H9 (cell line): ENCODE measurements at regions not wholly inside any gene's neighbourhood (a gene's known extent, or its start where the extent isn't known, plus 50 kb on each side); places are given as distances from the start of the nearest gene placed in this dataset.

ENCODE experiments used
- DNase-seq: peaks from one replicate; pipeline ENCODE4 v3.0.0-alpha.2; 2017
- H2AFZ ChIP-seq: one replicate; pipeline ENCODE4 v1.6.1; 2013; ENCODE audit warnings: mild to moderate bottlenecking, low read length, control low read depth, moderate library complexity
- H2AK5ac ChIP-seq: 2 replicates; pipeline ENCODE4 v1.6.1; 2013; ENCODE audit warnings: low read length, control low read depth, mixed read lengths; ENCODE audit not compliant: insufficient read length
- H2BK120ac ChIP-seq: one replicate; pipeline ENCODE4 v1.6.1; 2013; ENCODE audit warnings: low read depth, mild to moderate bottlenecking, low read length, control low read depth, inconsistent platforms; ENCODE audit not compliant: poor library complexity, severe bottlenecking
- H2BK12ac ChIP-seq: 2 replicates; pipeline ENCODE4 v1.6.1; 2013; ENCODE audit warnings: low read length, control low read depth, mixed read lengths, low read depth; ENCODE audit not compliant: insufficient read length
- H2BK15ac ChIP-seq: 2 replicates; pipeline ENCODE4 v1.6.1; 2013; ENCODE audit warnings: low read depth, low read length, control low read depth
- H2BK20ac ChIP-seq: one replicate; pipeline ENCODE4 v1.6.1; 2013; ENCODE audit warnings: low read depth, mild to moderate bottlenecking, low read length, control low read depth, inconsistent platforms; ENCODE audit not compliant: poor library complexity, severe bottlenecking
- H2BK5ac ChIP-seq: 2 replicates; pipeline ENCODE4 v1.6.1; 2013; ENCODE audit warnings: low read length, control low read depth, mixed read lengths; ENCODE audit not compliant: insufficient read length
- H3K14ac ChIP-seq: 2 replicates; pipeline ENCODE4 v1.6.1; 2013; ENCODE audit warnings: low read length, control low read depth; ENCODE audit not compliant: insufficient read depth
- H3K18ac ChIP-seq: 2 replicates; pipeline ENCODE4 v1.6.1; 2013; ENCODE audit warnings: low read depth, mild to moderate bottlenecking, mixed read lengths, low read length, control low read depth; ENCODE audit not compliant: insufficient read length
- H3K23ac ChIP-seq: 2 replicates; pipeline ENCODE4 v1.6.1; 2013; ENCODE audit warnings: low read length, control low read depth, mixed read lengths, low read depth; ENCODE audit not compliant: insufficient read length
- H3K23me2 ChIP-seq: 2 replicates; pipeline ENCODE4 v1.6.1; 2013; ENCODE audit warnings: low read depth, mild to moderate bottlenecking, mixed read lengths, low read length, control low read depth; ENCODE audit not compliant: insufficient read length, poor library complexity, severe bottlenecking
- H3K27ac ChIP-seq: 2 replicates; pipeline ENCODE4 v1.5.1; 2013; ENCODE audit warnings: low read length, control low read depth, mixed read lengths, low read depth; ENCODE audit not compliant: insufficient read length
- H3K27me3 ChIP-seq: 2 replicates; pipeline ENCODE4 v1.6.1; 2013; ENCODE audit warnings: low read length, control low read depth, inconsistent platforms; ENCODE audit not compliant: insufficient read depth
- H3K4ac ChIP-seq: 2 replicates; pipeline ENCODE4 v1.6.1; 2013; ENCODE audit warnings: low read depth, mild to moderate bottlenecking, control low read depth, inconsistent platforms, low read length, moderate library complexity
- H3K4me1 ChIP-seq: 2 replicates; pipeline ENCODE4 v1.6.1; 2013; ENCODE audit warnings: low read length, control low read depth, inconsistent platforms; ENCODE audit not compliant: insufficient read depth
- H3K4me2 ChIP-seq: 2 replicates; pipeline ENCODE4 v1.6.1; 2013; ENCODE audit warnings: low read length, control low read depth, mixed read lengths; ENCODE audit not compliant: insufficient read length, insufficient read depth
- H3K56ac ChIP-seq: 2 replicates; pipeline ENCODE4 v1.6.1; 2013; ENCODE audit warnings: low read depth, mild to moderate bottlenecking, mixed read lengths, low read length, control low read depth; ENCODE audit not compliant: insufficient read length
- H3K79me1 ChIP-seq: 2 replicates; pipeline ENCODE4 v1.6.1; 2013; ENCODE audit warnings: low read depth, mild to moderate bottlenecking, moderate library complexity, low read length, control low read depth, inconsistent platforms; ENCODE audit not compliant: insufficient read depth, poor library complexity, severe bottlenecking
- H3K79me2 ChIP-seq: 2 replicates; pipeline ENCODE4 v1.6.1; 2013; ENCODE audit warnings: low read length, control low read depth, inconsistent platforms; ENCODE audit not compliant: insufficient read depth
- H3K9ac ChIP-seq: 2 replicates; pipeline ENCODE4 v1.6.1; 2013; ENCODE audit warnings: low read length, control low read depth, mixed read lengths; ENCODE audit not compliant: insufficient read length; ENCODE audit errors: extremely low read depth
- H3K9me3 ChIP-seq: one replicate; pipeline ENCODE4 v1.6.1; 2013; ENCODE audit warnings: low read depth, low read length, inconsistent platforms; ENCODE audit not compliant: control insufficient read depth
- H3T11ph ChIP-seq: one replicate; pipeline ENCODE4 v1.6.1; 2013; ENCODE audit warnings: mild to moderate bottlenecking, low read length, control low read depth, inconsistent platforms
- H4K20me1 ChIP-seq: one replicate; pipeline ENCODE4 v1.6.1; 2013; ENCODE audit not compliant: control insufficient read depth, insufficient read length, insufficient read depth
- H4K5ac ChIP-seq: 2 replicates; pipeline ENCODE4 v1.6.1; 2013; ENCODE audit warnings: low read depth, mild to moderate bottlenecking, mixed read lengths, low read length, control low read depth; ENCODE audit not compliant: insufficient read length
- H4K8ac ChIP-seq: replicated peaks from 2 replicates; pipeline ENCODE4 v1.6.1; 2013; ENCODE audit warnings: low read length, control low read depth, mixed read lengths, low read depth; ENCODE audit not compliant: insufficient read length
- H4K91ac ChIP-seq: 2 replicates; pipeline ENCODE4 v1.6.1; 2013; ENCODE audit warnings: low read depth, mild to moderate bottlenecking, moderate library complexity, mixed read lengths, low read length, control low read depth; ENCODE audit not compliant: insufficient read length
- H3K27ac Mint-ChIP-seq, 3 experiments: 2 replicates in 2 of 3; 3 replicates in 1 of 3; pipeline ENCODE4 v1.8.0; 2020 to 2021; ENCODE audit warnings: mixed read lengths in 3 of 3, mild to moderate bottlenecking in 1 of 3, moderate library complexity in 1 of 3
- H3K27me3 Mint-ChIP-seq: 2 replicates; pipeline ENCODE4 v1.8.0; 2021; ENCODE audit warnings: low read depth, mild to moderate bottlenecking, moderate library complexity, mixed read lengths
- H3K36me3 Mint-ChIP-seq, 3 experiments: 2 replicates in 2 of 3; 3 replicates in 1 of 3; pipeline ENCODE4 v1.8.0; 2020 to 2021; ENCODE audit warnings: low read depth in 3 of 3, mixed read lengths in 3 of 3; ENCODE audit not compliant: insufficient read depth in 1 of 3
- H3K4me1 Mint-ChIP-seq, 2 experiments: 2 replicates each; pipeline ENCODE4 v1.8.0; 2020; ENCODE audit warnings: mixed read lengths in 2 of 2
- H3K4me3 Mint-ChIP-seq, 2 experiments: 2 replicates in 1 of 2; 3 replicates in 1 of 2; pipeline ENCODE4 v1.8.0; 2020 to 2021; ENCODE audit warnings: mild to moderate bottlenecking in 2 of 2, mixed read lengths in 2 of 2, moderate library complexity in 1 of 2
- H3K9me3 Mint-ChIP-seq, 2 experiments: 2 replicates in 1 of 2; 3 replicates in 1 of 2; pipeline ENCODE4 v1.8.0; 2020; ENCODE audit warnings: mild to moderate bottlenecking in 2 of 2, mixed read lengths in 2 of 2, moderate library complexity in 1 of 2
- WGBS: extraction: QIAGEN DNeasy Blood & Tissue Kit; methylation state at CpG from one replicate; pipeline ENCODE4 v1.1.7; 2013; ENCODE audit warnings: missing lambda C conversion rate, low lambda C conversion rate, mixed read lengths; ENCODE audit not compliant: insufficient read length; ENCODE audit errors: extremely low coverage; 5-methylcytosine and 5-hydroxymethylcytosine counted together
- TF ChIP-seq, protein P1 (sequence below): fragments of 200-600 bp; sonication (generic); conservative IDR thresholded peaks from 3 replicates; pipeline ENCODE4 v1.8.0; 2021; ENCODE audit warnings: antibody characterized with exemption, mild to moderate bottlenecking

DNA sequence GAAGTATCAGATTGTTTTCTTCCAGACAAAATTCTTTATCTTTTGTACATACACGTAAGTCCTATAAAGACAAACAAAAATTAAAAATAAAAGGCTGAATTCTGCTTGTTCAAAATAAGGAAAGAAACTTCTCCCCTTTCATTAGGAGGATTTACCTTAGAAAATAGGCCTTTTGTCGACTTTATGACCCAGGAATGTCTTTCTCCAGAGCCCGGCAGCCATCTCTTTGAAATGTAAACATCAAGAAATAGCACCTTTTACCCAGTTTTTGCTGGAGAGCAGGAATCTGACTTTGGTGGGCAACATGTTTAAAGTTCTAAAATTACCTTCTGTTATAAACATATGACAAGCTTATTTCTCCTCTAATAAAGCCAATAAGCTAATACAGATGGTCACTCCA lies 373.0 kb upstream of the FTMT start:
- H2BK15ac ChIP-seq = no peak overlapping the region
- H3K14ac ChIP-seq = no peak overlapping the region
- TF ChIP-seq, protein P1, sequence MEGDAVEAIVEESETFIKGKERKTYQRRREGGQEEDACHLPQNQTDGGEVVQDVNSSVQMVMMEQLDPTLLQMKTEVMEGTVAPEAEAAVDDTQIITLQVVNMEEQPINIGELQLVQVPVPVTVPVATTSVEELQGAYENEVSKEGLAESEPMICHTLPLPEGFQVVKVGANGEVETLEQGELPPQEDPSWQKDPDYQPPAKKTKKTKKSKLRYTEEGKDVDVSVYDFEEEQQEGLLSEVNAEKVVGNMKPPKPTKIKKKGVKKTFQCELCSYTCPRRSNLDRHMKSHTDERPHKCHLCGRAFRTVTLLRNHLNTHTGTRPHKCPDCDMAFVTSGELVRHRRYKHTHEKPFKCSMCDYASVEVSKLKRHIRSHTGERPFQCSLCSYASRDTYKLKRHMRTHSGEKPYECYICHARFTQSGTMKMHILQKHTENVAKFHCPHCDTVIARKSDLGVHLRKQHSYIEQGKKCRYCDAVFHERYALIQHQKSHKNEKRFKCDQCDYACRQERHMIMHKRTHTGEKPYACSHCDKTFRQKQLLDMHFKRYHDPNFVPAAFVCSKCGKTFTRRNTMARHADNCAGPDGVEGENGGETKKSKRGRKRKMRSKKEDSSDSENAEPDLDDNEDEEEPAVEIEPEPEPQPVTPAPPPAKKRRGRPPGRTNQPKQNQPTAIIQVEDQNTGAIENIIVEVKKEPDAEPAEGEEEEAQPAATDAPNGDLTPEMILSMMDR = no peak
- no CpG with 5 or more reads among the region's 3 CpGs for WGBS
- H3K27me3 ChIP-seq = no peaks in the 10 kb centered on the region
- no peak overlapping the region for H4K8ac ChIP-seq
- no peak overlapping the region for H2BK12ac ChIP-seq
- no peak overlapping the region for H3K9ac ChIP-seq
- no peaks in the 10 kb centered on the region for H3K23me2 ChIP-seq
- no peak overlapping the region for H3K18ac ChIP-seq
- Mint-ChIP-seq H3K27ac (peak overlapping the region; percentile 28 to 76 (median 70); a peak in 4 of 7 replicates), H3K4me1 (peaks cover 27 to 29% of the 10 kb centered on the region in 2 experiments), H3K9me3 (no peaks in the 10 kb centered on the region), H3K36me3 (no peaks in the 10 kb centered on the region), H3K27me3 (no peaks in the 10 kb centered on the region), H3K4me3 (no peak overlapping the region)
- no peaks in the 10 kb centered on the region for H3K9me3 ChIP-seq
- no peak overlapping the region for H2BK120ac ChIP-seq
- no peak overlapping the region for H3K23ac ChIP-seq
- H3K4me1 ChIP-seq = peaks cover 2% of the 10 kb centered on the region; the same call in 1 of the 2 replicates
- H3K4ac ChIP-seq = no peak overlapping the region
- no peaks in the 10 kb centered on the region for H4K20me1 ChIP-seq
- H4K91ac ChIP-seq = no peak overlapping the region
- H4K5ac ChIP-seq = no peak overlapping the region
- no peak overlapping the region for H3K27ac ChIP-seq
- no peak for DNase-seq
- H3K4me2 ChIP-seq = no peak overlapping the region
- H2BK20ac ChIP-seq = no peak overlapping the region
- no peaks in the 10 kb centered on the region for H3K79me2 ChIP-seq
- no peak overlapping the region for H2AK5ac ChIP-seq
- no peak overlapping the region for H3K56ac ChIP-seq
- no peaks in the 10 kb centered on the region for H3K79me1 ChIP-seq
- H3T11ph ChIP-seq = no peak overlapping the region
- H2BK5ac ChIP-seq = no peak overlapping the region
- H2AFZ ChIP-seq = no peak overlapping the region
